NCI-H1092 treated with DMSO at 0.1 percent for 48 hours (cell line): ENCODE measurements at regions not wholly inside any gene's neighbourhood (a gene's known extent, or its start where the extent isn't known, plus 50 kb on each side); places are given as distances from the start of the nearest gene placed in this dataset.

Experiments
- DNase-seq: peaks from one replicate; lab custom pipeline; 2025; lab: John Stamatoyannopoulos, UW

GRCh38 chr10:130720235-130720634 lies 584.0 kb downstream of the GLRX3 start:
- no peak for DNase-seq

- DNase-seq = no peak
Observed at GRCh38 chr10:130721971-130722370, 585.8 kb downstream of the GLRX3 start.

GRCh38 chr10:130723704-130724103 lies 587.5 kb downstream of the GLRX3 start:
- DNase-seq = no peak

GRCh38 chr10:130725474-130725970 lies 586.0 kb downstream of the TCERG1L start:
- no peak for DNase-seq

- DNase-seq = no peak
Observed at GRCh38 chr10:130726996-130727725, 584.4 kb downstream of the TCERG1L start.

GRCh38 chr10:130727766-130728490 lies 583.6 kb downstream of the TCERG1L start:
- DNase-seq = no peak

- no peak for DNase-seq
Observed at GRCh38 chr10:130728531-130729215, 582.8 kb downstream of the TCERG1L start.

- DNase-seq = no peak
Observed at GRCh38 chr10:130729876-130730275, 581.6 kb downstream of the TCERG1L start.

GRCh38 chr10:130737186-130737585 lies 574.3 kb downstream of the TCERG1L start:
- DNase-seq = no peak

- DNase-seq = no peak
Observed at GRCh38 chr10:130737621-130738020, 573.9 kb downstream of the TCERG1L start.

- DNase-seq = no peak
Observed at GRCh38 chr10:130739016-130739756, 572.3 kb downstream of the TCERG1L start.

GRCh38 chr10:130739757-130740145 lies 571.8 kb downstream of the TCERG1L start:
- no peak for DNase-seq

GRCh38 chr10:130740166-130740565 lies 571.4 kb downstream of the TCERG1L start:
- no peak for DNase-seq

GRCh38 chr10:130740915-130741750 lies 570.4 kb downstream of the TCERG1L start:
- no peak for DNase-seq

- DNase-seq = no peak
Observed at GRCh38 chr10:130741901-130742855, 569.3 kb downstream of the TCERG1L start.

GRCh38 chr10:130742941-130743675 lies 568.4 kb downstream of the TCERG1L start:
- DNase-seq = no peak

GRCh38 chr10:130743751-130744271 lies 567.7 kb downstream of the TCERG1L start:
- DNase-seq = no peak

GRCh38 chr10:130744631-130745030 lies 566.9 kb downstream of the TCERG1L start:
- no peak for DNase-seq

GRCh38 chr10:130745251-130745650 lies 566.3 kb downstream of the TCERG1L start:
- no peak for DNase-seq
